ENCODE measurements at regions not wholly inside any gene's neighbourhood (a gene's known extent, or its start where the extent isn't known, plus 50 kb on each side); places are given as distances from the start of the nearest gene placed in this dataset.

- TF ChIP-seq CHD2 (IDR thresholded peaks at IDR 0.05; ENCODE audit: borderline replicate concordance, low read depth, low read length) (no peak), EGR1 (IDR thresholded peaks at IDR 0.05; ENCODE audit: borderline replicate concordance in 1 of 2, low read depth in 2 of 2, low read length in 2 of 2) (no peak), CTCF (IDR thresholded peaks at IDR 0.05 in 2 of 3, conservative IDR thresholded peaks at IDR 0.05 in 1 of 3; ENCODE audit: control insufficient read depth in 2 of 3, extremely low read depth in 1 of 3, insufficient read depth in 1 of 3, low read depth in 3 of 3, low read length in 3 of 3) (no peak), ZBED1 (IDR thresholded peaks at IDR 0.05; ENCODE audit: borderline replicate concordance) (no peak)
These were observed 141.2 kb downstream of the ZBTB18 start for GRCh38 chr1:244192325-244192724.
